ENCODE measurements at regions not wholly inside any gene's neighbourhood (a gene's known extent, or its start where the extent isn't known, plus 50 kb on each side); places are given as distances from the start of the nearest gene placed in this dataset.

DNA sequence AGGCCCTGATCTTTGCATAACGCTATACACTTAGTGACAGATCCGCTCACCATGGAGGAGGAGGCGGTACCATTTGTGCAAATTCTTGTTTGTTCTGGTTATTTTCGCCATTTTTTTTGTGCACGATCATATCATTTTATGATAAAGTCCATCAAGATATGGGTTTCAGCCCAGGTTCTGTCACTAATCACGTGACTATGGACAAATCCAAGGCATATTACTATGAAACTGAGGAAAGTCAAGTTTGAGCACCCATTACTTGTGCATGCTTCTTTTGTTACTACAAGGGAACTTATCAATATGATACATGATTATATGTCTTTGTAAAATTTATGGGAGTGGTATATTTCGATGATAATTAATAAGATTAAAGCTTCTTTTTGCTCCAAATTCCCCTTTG, 829.5 kb downstream of the ROBO2 start:
- no peaks in the 10 kb centered on the region for H3K9me3 ChIP-seq (ENCODE audit: control insufficient read depth, insufficient read depth, low read depth, low read length)
- no peaks in the 10 kb centered on the region for H3K36me3 ChIP-seq (ENCODE audit: control insufficient read depth, insufficient read depth, low read length)
- no peak for TF ChIP-seq EZH2 (IDR thresholded peaks at IDR 0.05; ENCODE audit: low read length, missing control alignments)
- TF ChIP-seq, protein P1, sequence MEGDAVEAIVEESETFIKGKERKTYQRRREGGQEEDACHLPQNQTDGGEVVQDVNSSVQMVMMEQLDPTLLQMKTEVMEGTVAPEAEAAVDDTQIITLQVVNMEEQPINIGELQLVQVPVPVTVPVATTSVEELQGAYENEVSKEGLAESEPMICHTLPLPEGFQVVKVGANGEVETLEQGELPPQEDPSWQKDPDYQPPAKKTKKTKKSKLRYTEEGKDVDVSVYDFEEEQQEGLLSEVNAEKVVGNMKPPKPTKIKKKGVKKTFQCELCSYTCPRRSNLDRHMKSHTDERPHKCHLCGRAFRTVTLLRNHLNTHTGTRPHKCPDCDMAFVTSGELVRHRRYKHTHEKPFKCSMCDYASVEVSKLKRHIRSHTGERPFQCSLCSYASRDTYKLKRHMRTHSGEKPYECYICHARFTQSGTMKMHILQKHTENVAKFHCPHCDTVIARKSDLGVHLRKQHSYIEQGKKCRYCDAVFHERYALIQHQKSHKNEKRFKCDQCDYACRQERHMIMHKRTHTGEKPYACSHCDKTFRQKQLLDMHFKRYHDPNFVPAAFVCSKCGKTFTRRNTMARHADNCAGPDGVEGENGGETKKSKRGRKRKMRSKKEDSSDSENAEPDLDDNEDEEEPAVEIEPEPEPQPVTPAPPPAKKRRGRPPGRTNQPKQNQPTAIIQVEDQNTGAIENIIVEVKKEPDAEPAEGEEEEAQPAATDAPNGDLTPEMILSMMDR (conservative IDR thresholded peaks at IDR 0.05 in 1 of 2, IDR thresholded peaks at IDR 0.05 in 1 of 2; ENCODE audit: low read depth in 1 of 2, low read length in 2 of 2): no peak
- DNase-seq (ENCODE audit: low read depth in 2 of 2): no peak
- H3K4me3 ChIP-seq (replicated peaks in 1 of 4; ENCODE audit: control extremely low read depth in 1 of 4, insufficient read depth in 1 of 4, low read depth in 3 of 4, low read length in 4 of 4): no peak overlapping the region
- H3K4me2 ChIP-seq (ENCODE audit: extremely low read depth, insufficient read depth, low read length): no peak overlapping the region
- H3K27ac ChIP-seq (ENCODE audit: insufficient read depth, low read length): no peak overlapping the region
- H3K9ac ChIP-seq (ENCODE audit: insufficient read depth, low read length): no peak overlapping the region
- H2AFZ ChIP-seq (ENCODE audit: low read length): no peak overlapping the region
- H4K20me1 ChIP-seq (ENCODE audit: control insufficient read depth, extremely low read depth, insufficient read depth, low read length): no peaks in the 10 kb centered on the region
- no peaks in the 10 kb centered on the region for H3K4me1 ChIP-seq (ENCODE audit: control insufficient read depth, extremely low read depth, insufficient read depth, low read length)
- no peaks in the 10 kb centered on the region for H3K79me2 ChIP-seq (ENCODE audit: control insufficient read depth, insufficient read depth, low read length)
- no peaks in the 10 kb centered on the region for H3K27me3 ChIP-seq (ENCODE audit: control insufficient read depth, insufficient read depth, low read length)

DNA sequence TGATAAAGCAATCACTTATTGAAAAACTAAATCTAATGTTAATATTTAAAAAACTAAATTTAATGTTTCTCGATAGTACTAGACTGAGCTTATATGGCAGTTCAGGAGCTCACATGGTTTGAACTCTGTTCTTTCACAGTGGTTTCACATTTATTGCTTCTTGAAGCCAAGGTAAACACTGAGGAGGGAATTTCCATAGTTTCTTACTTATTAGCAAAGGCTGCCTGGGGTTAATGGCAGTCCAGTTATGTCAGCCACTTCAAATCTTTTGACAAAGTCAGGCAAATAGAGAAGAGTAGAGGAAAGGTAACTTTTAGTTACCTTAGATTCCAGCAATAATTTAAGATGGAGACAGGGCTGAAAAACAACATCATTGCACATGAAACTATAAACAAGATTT, 831.5 kb downstream of the ROBO2 start:
- H3K9me3 ChIP-seq (ENCODE audit: control insufficient read depth, insufficient read depth, low read depth, low read length): no peaks in the 10 kb centered on the region
- TF ChIP-seq, protein P1 (conservative IDR thresholded peaks at IDR 0.05 in 1 of 2, IDR thresholded peaks at IDR 0.05 in 1 of 2; ENCODE audit: low read depth in 1 of 2, low read length in 2 of 2): no peak
- TF ChIP-seq EZH2 (IDR thresholded peaks at IDR 0.05; ENCODE audit: low read length, missing control alignments): no peak
- no peaks in the 10 kb centered on the region for H3K27me3 ChIP-seq (ENCODE audit: control insufficient read depth, insufficient read depth, low read length)
- no peak overlapping the region for H2AFZ ChIP-seq (ENCODE audit: low read length)
- H4K20me1 ChIP-seq (ENCODE audit: control insufficient read depth, extremely low read depth, insufficient read depth, low read length): no peaks in the 10 kb centered on the region
- no peak overlapping the region for H3K4me3 ChIP-seq (replicated peaks in 1 of 4; ENCODE audit: control extremely low read depth in 1 of 4, insufficient read depth in 1 of 4, low read depth in 3 of 4, low read length in 4 of 4)
- no peak for DNase-seq (ENCODE audit: low read depth in 2 of 2)
- H3K9ac ChIP-seq (ENCODE audit: insufficient read depth, low read length): no peak overlapping the region
- H3K4me1 ChIP-seq (ENCODE audit: control insufficient read depth, extremely low read depth, insufficient read depth, low read length): no peaks in the 10 kb centered on the region
- no peaks in the 10 kb centered on the region for H3K36me3 ChIP-seq (ENCODE audit: control insufficient read depth, insufficient read depth, low read length)
- H3K79me2 ChIP-seq (ENCODE audit: control insufficient read depth, insufficient read depth, low read length): no peaks in the 10 kb centered on the region
- H3K4me2 ChIP-seq (ENCODE audit: extremely low read depth, insufficient read depth, low read length): no peak overlapping the region
- no peak overlapping the region for H3K27ac ChIP-seq (ENCODE audit: insufficient read depth, low read length)

DNA sequence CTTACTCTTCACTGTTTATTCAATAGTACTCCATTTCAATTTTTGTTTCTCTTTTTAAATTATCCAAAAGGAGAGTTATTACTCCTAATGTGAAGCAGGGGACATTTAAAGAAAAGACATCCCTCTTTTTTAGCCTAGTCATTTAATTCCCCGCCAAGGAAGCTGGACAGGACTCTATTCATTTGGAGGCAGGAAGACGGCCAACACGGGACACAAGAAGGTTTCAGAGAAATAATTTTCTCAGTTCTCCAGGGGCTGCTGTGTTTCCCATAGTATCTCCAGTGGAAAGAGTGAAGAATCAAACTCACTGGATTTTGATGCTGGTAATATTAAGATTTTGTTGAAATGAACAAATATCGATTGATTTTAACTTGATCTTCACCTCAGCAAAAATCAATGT, 833.7 kb downstream of the ROBO2 start:
- H3K4me3 ChIP-seq (replicated peaks in 1 of 4; ENCODE audit: control extremely low read depth in 1 of 4, insufficient read depth in 1 of 4, low read depth in 3 of 4, low read length in 4 of 4): no peak overlapping the region
- no peak for DNase-seq (ENCODE audit: low read depth in 2 of 2)
- H4K20me1 ChIP-seq (ENCODE audit: control insufficient read depth, extremely low read depth, insufficient read depth, low read length): no peaks in the 10 kb centered on the region
- H3K79me2 ChIP-seq (ENCODE audit: control insufficient read depth, insufficient read depth, low read length): no peaks in the 10 kb centered on the region
- no peaks in the 10 kb centered on the region for H3K27me3 ChIP-seq (ENCODE audit: control insufficient read depth, insufficient read depth, low read length)
- H2AFZ ChIP-seq (ENCODE audit: low read length): no peak overlapping the region
- no peak overlapping the region for H3K9ac ChIP-seq (ENCODE audit: insufficient read depth, low read length)
- no peaks in the 10 kb centered on the region for H3K9me3 ChIP-seq (ENCODE audit: control insufficient read depth, insufficient read depth, low read depth, low read length)
- no peaks in the 10 kb centered on the region for H3K36me3 ChIP-seq (ENCODE audit: control insufficient read depth, insufficient read depth, low read length)
- H3K27ac ChIP-seq (ENCODE audit: insufficient read depth, low read length): no peak overlapping the region
- no peak overlapping the region for H3K4me2 ChIP-seq (ENCODE audit: extremely low read depth, insufficient read depth, low read length)
- TF ChIP-seq EZH2 (IDR thresholded peaks at IDR 0.05; ENCODE audit: low read length, missing control alignments): no peak
- TF ChIP-seq, protein P1 (conservative IDR thresholded peaks at IDR 0.05 in 1 of 2, IDR thresholded peaks at IDR 0.05 in 1 of 2; ENCODE audit: low read depth in 1 of 2, low read length in 2 of 2): no peak
- no peaks in the 10 kb centered on the region for H3K4me1 ChIP-seq (ENCODE audit: control insufficient read depth, extremely low read depth, insufficient read depth, low read length)

Measured in fibroblast of lung (primary cell).